CD4-positive, alpha-beta T cell treated with Interleukin-6 for 4 hours (primary cell): ENCODE measurements at regions not wholly inside any gene's neighbourhood (a gene's known extent, or its start where the extent isn't known, plus 50 kb on each side); places are given as distances from the start of the nearest gene placed in this dataset.
"Not testable (repeated sequence)": the region's sequence is repeated elsewhere in the genome, so short reads cannot be mapped to it uniquely, and the experiment has no call there.

Experiments
- DNase-seq: peaks from one replicate; pipeline ENCODE4 v3.0.0-alpha.2; 2020; ENCODE audit warnings: mixed read lengths

GRCh38 chr2:7432436-7432835 lies 515.2 kb downstream of the RNF144A start:
- DNase-seq = no peak

GRCh38 chr2:7436096-7436906 lies 519.1 kb downstream of the RNF144A start:
- DNase-seq = no peak

- no peak for DNase-seq
Observed at GRCh38 chr2:7437141-7437540, 519.9 kb downstream of the RNF144A start.

DNA sequence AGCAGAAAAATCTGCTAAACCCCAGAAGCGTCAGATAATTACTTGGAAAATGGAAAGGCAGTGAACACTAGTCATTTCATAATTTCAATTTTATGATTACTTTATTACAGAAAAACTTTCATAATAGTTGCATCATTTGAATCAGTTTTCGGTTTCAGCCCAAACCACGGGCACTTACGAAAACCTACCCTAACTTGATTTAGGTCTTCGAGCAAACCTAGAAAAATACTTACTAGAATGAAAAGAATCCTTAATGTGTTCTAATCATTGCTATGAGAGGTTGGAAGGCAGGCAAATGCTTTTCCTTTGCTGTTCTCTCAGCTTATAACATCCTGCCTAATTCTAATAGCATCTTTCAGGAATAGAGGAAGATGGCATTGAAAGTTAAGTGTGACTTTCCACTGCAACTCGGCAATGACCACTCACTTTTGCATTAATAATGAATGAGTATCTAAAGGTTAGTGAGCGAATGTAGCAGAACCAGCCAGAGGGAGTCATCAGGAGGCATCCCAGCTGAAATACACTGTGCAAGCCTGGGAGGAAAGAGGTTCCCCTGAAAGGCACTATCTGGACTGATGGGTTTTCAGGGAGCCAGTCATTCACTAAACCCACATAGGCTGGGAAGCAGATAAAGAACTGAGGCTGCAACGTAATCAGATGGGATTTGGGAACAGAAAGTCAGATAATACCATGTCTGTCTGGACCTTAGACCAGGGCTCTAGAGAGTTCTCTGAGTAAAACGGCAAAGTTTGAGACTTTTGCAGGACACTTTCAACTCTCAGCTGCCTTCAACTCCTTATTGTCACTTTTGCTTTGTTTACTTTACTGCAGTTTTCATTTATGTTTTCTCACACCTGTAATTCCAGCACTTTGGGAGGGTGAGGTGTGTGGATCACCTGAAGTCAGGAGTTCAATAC lies 520.8 kb downstream of the RNF144A start:
- no peak for DNase-seq

DNA sequence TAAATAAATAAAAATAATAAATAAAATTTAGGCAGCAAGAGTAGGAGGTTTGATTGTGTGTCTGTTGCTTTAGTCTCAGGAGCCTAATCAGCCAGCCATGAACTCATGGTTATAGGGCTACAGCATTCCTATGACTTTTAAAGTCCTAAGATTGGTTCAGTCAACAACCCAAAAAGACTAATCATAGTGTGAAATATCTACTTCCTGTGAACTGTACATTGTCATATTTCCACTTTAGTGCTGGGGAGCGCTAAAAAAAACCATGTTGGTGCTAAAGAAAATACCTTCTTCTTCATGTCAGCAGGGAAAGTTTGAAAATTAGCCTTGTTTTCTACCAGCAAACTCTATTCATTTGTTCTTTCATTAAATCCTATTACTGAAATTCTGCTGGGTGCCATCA lies 521.6 kb downstream of the RNF144A start:
- DNase-seq = no peak

DNA sequence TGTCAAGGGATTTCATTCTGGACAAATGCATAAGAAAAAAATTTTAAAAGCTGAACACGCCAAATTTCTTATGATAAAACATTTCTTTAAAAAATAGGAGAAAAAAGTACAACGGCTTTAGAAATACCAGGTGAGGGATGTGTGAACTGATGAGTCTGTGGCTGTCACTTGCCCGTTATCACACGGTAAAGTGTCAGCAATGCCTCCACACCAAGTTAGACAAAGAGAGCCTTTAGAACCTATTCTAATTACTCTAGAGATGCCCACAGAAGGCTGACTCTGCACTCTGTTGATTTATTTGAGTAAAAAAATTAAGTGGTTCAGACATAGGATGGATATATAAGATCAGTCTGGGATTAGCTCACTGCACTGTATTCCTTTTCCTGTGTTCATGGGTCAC lies 523.8 kb downstream of the RNF144A start:
- no peak for DNase-seq

GRCh38 chr2:7441841-7442240 lies 524.6 kb downstream of the RNF144A start:
- not testable (repeated sequence) for DNase-seq

DNA sequence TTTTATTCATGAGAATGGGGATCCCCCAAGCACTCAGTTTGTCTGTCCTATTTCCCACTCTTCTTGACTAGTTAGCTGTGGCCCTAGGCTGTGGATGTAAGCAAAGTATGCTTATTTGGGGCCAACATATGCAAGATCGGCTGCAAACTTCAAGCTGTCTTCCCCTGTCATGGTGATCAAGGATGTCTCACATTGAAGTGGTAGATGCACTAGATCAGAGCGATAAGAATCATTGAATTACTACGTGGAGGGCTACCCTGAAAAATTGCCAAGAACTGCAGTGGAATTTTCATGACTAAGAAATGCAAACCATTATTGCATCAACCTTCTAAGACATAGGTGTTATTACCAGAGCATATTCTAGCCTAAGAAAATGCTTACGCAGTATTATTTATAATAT lies 527.4 kb downstream of the RNF144A start:
- no peak for DNase-seq

- DNase-seq = no peak
Observed at GRCh38 chr2:7448578-7449264, 531.5 kb downstream of the RNF144A start.

- peak; percentile 22 for DNase-seq
Observed at GRCh38 chr2:7449298-7449697, 532.1 kb downstream of the RNF144A start.

DNA sequence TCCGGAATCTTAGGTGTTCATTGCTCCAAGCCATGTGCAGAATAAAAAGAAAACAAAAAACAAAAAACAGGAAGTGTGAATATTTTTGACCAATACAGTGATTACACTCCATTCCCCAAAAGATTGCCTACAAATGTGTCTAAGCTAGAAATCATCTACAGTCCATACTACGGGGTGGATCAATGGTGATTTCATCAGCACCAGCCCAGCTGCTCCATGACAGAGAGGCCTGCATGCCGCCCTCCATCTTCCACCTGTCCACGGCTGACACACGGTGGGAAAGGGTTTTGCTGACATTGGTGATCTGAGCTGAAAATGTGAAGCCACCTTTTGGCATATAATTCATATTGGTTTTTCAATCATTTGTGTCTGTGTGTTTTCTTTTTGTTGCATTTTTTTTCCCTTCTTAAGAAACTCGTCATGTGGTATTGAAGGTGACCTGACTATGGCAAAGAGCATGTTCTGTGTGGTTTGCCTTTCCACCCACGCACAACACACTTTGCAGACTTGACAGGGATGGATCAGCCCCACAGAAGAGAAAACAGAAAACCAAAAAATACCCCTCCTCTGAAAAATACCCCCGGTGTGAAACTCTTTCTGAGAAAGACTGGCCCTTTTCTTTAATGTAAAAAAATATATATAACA lies 533.1 kb downstream of the RNF144A start:
- DNase-seq = peak; percentile 53

GRCh38 chr2:7450833-7451190 lies 533.6 kb downstream of the RNF144A start:
- peak; percentile 42 for DNase-seq

DNA sequence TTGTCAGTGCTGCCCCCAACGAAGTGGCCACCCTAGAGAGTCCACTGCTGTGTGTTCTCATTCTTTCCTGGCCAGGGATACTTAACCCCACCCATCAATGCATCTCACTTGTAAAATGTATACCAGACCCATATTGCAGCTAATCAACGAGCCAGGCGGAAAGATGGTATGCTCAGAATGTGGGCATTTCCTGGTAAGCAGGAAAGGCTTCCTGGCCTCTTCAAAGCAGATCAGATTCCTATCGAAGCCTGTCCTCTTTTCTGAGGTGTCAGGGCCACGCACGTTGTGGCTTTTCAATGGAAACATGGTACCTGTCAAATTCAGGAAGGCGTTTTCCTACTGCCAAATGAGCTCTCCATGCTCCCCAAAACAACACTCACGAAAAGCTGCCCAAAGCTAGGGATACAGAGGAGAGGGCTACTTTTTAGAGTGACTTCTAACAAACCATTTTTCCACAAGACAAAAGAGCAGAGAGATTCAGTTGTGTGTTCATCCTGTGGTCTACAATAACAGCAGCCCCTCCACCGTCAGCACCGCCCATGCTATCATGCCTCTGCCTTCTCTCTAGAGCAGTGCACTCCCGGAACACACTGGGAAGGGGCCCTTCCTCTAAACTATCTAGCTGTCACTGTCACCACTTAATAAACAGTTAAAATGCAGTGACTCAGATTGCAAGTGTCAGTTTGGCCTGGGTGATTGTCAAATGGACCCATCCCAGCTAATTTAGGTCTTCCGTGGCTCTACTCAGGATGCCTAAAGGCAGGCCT lies 535.1 kb downstream of the RNF144A start:
- peak; percentile 24 for DNase-seq

- DNase-seq = no peak
Observed at GRCh38 chr2:7454592-7454991, 537.4 kb downstream of the RNF144A start.

- no peak for DNase-seq
Observed at GRCh38 chr2:7456762-7457161, 539.5 kb downstream of the RNF144A start.

DNA sequence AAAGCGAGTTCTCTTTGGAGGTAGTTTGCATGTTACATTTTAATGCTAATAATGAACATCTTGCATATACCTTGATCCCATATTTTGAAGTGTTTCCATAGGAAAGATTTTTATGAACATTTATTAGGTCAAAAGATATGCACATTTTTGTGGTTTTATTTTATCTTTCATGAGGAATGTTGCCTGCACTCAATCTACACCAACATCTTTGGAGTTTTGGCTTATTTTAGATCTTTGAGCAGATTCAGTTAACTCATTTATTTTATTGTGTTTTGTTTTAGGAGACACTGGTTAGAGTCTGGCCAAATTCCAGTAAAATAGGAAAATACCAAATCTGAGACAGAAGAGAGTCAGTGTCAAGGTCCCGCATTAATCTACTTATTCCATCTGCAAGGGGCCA lies 540.9 kb downstream of the RNF144A start:
- DNase-seq = no peak

- DNase-seq = peak; percentile 37
Observed at GRCh38 chr2:7467782-7468447, 550.7 kb downstream of the RNF144A start.

GRCh38 chr2:7468448-7468828 lies 551.2 kb downstream of the RNF144A start:
- DNase-seq = no peak

GRCh38 chr2:7468955-7469354 lies 551.7 kb downstream of the RNF144A start:
- DNase-seq = no peak

GRCh38 chr2:7471185-7471584 lies 554.0 kb downstream of the RNF144A start:
- no peak for DNase-seq

DNA sequence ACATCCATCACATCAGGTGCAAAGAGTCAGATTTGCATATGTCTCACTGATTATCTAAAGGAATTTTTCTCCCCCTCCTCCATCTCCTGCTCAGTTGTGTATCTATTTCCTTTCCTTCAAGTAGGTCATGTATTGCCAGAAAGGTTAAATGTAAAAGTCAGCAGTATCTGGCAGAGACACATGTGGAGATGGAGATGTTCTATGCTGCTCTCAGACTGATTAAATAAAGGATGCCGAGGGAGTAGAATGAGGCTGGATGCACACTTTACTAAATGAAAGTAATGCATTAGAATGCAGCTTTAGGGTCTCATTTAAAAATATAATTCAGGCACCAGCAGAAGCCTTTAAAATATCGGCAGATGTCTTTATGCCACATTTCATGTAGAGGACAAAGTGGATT lies 555.3 kb downstream of the RNF144A start:
- DNase-seq = no peak
